Gastrocnemius medialis (tissue), 4 donors: ENCODE measurements at regions not wholly inside any gene's neighbourhood (a gene's known extent, or its start where the extent isn't known, plus 50 kb on each side); places are given as distances from the start of the nearest gene placed in this dataset.

Experiments used
- ATAC-seq, 2 donors: fragments of 150-250 bp; one replicate each; pipeline ENCODE4 v1.9.1; 2016
- DNase-seq, 2 donors: peaks; one replicate each; pipeline ENCODE4 v3.0.0-alpha.2; 2019
- H3K27ac ChIP-seq, 4 donors: fragments of 200-600 bp; sonication (generic); 1 replicate in 1 of 4; 2 replicates in 3 of 4; pipeline ENCODE4 v1.5.1; 2016 to 2018; ENCODE audit warnings: mild to moderate bottlenecking in 2 of 4, moderate library complexity in 1 of 4
- H3K27me3 ChIP-seq, 3 donors: fragments of 200-600 bp; sonication (generic) in 2 of 3; 1 replicate in 1 of 3; 2 replicates in 2 of 3; pipeline versions ENCODE4 v1.5.1 to v1.6.0; 2016 to 2019; ENCODE audit warnings: mild to moderate bottlenecking in 1 of 3, moderate library complexity in 1 of 3
- H3K36me3 ChIP-seq, 2 donors: fragments of 200-600 bp; sonication (generic) in 1 of 2; one replicate each; pipeline ENCODE4 v1.5.1; 2017 to 2018
- H3K4me1 ChIP-seq, 2 donors: fragments of 200-600 bp; sonication (generic) in 1 of 2; one replicate each; pipeline ENCODE4 v1.5.1; 2016 to 2017; ENCODE audit warnings: mild to moderate bottlenecking in 2 of 2
- H3K4me3 ChIP-seq, 4 donors: fragments of 200-600 bp; sonication (generic) in 3 of 4; 1 replicate in 1 of 4; 2 replicates in 3 of 4; pipeline ENCODE4 v1.5.1; 2016 to 2019; ENCODE audit warnings: mild to moderate bottlenecking in 2 of 4
- H3K9me3 ChIP-seq, 3 donors: fragments of 200-600 bp; sonication (generic) in 2 of 3; 1 replicate in 1 of 3; 2 replicates in 2 of 3; pipeline ENCODE4 v1.5.1; 2016 to 2019
- POLR2A ChIP-seq, 2 donors: fragments of 450-650 bp; IDR thresholded peaks; one replicate each; pipeline ENCODE4 v1.6.1; 2017; ENCODE audit warnings: antibody characterized with exemption in 2 of 2, mild to moderate bottlenecking in 2 of 2, moderate library complexity in 2 of 2
- in situ Hi-C, 4 donors: fragments of 200-750 bp; cut with MboI; loops; one replicate each; pipeline versions ENCODE4 v1.15.0 to v1.8.0; 2017; ENCODE audit warnings: low sequenced_read_pairs in 4 of 4
- intact Hi-C: fragments of 100-400 bp; cut with DNase I; formaldehyde crosslinking; loops from one replicate; pipeline ENCODE4 v1.15.1; 2023; ENCODE audit warnings: low total_unique reads
- TF ChIP-seq, protein P1 (sequence below), 5 experiments: fragments of 450-650 bp in 3 of 5; fragments of 200-600 bp in 2 of 5; sonication (generic) in 2 of 5; IDR thresholded peaks in 4 of 5; conservative IDR thresholded peaks in 1 of 5; 1 replicate in 4 of 5; 2 replicates in 1 of 5; pipeline ENCODE4 v1.5.1; 2016 to 2019; ENCODE audit warnings: antibody characterized with exemption in 5 of 5, mild to moderate bottlenecking in 3 of 5, moderate library complexity in 3 of 5

DNA sequence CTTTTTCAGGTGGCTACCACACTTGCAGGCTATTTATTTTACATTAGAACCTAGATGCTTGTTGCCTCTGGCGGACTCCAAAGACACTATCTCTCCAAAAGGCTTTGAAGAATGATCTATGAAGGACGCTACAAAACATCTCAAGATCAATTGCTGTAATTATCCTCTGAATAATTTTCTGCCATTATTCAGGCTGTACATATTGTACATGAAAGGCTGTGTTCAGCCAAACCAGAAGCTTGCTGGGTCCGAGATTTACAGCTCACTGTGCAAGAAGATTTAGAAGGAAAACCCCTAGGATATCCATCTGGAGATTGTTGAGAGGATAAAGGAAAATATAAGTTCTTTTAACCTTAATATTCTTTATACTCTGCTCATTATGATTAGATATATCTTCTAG lies 523.6 kb upstream of the PLXNA2 start:
- no peak for ATAC-seq
- no peak overlapping the region for H3K27ac ChIP-seq
- no peaks in the 10 kb centered on the region for H3K36me3 ChIP-seq
- no peak for TF ChIP-seq POLR2A (IDR thresholded peaks at IDR 0.05)
- TF ChIP-seq, protein P1, sequence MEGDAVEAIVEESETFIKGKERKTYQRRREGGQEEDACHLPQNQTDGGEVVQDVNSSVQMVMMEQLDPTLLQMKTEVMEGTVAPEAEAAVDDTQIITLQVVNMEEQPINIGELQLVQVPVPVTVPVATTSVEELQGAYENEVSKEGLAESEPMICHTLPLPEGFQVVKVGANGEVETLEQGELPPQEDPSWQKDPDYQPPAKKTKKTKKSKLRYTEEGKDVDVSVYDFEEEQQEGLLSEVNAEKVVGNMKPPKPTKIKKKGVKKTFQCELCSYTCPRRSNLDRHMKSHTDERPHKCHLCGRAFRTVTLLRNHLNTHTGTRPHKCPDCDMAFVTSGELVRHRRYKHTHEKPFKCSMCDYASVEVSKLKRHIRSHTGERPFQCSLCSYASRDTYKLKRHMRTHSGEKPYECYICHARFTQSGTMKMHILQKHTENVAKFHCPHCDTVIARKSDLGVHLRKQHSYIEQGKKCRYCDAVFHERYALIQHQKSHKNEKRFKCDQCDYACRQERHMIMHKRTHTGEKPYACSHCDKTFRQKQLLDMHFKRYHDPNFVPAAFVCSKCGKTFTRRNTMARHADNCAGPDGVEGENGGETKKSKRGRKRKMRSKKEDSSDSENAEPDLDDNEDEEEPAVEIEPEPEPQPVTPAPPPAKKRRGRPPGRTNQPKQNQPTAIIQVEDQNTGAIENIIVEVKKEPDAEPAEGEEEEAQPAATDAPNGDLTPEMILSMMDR (IDR thresholded peaks at IDR 0.05 in 4 of 5, conservative IDR thresholded peaks at IDR 0.05 in 1 of 5) = no peak
- DNase-seq = no peak
- intact Hi-C loops = no loop called here
- in situ Hi-C loops = no loop called here
- no peaks in the 10 kb centered on the region for H3K4me1 ChIP-seq
- no peak overlapping the region for H3K4me3 ChIP-seq
- H3K9me3 ChIP-seq = no peaks in the 10 kb centered on the region
- H3K27me3 ChIP-seq = no peaks in the 10 kb centered on the region

DNA sequence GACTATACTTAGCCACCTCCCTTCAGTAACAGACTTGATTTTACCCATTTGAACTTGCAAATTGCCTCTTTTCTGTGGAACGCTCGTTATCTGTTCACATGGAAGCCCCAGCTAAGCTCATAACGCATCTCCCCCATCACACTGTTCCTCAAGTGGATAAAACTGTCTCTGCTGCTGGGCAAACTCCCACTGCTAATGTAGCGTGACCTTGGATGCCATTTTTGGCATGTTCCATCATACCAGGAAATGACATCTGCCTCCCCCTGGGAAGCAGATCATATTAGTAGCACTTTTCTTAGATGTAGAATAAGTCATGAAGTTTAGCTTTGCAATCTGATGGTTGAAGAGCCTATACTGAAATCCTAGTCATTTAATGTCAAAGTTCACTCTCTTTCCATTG lies 528.7 kb upstream of the PLXNA2 start:
- DNase-seq = no peak
- Histone ChIP-seq H3K27me3 (no peaks in the 10 kb centered on the region), H3K36me3 (no peaks in the 10 kb centered on the region), H3K4me3 (no peak overlapping the region), H3K27ac (no peak overlapping the region), H3K9me3 (no peaks in the 10 kb centered on the region), H3K4me1 (no peaks in the 10 kb centered on the region)
- in situ Hi-C loops = no loop called here
- no peak for ATAC-seq
- TF ChIP-seq, protein P1 (IDR thresholded peaks at IDR 0.05 in 4 of 5, conservative IDR thresholded peaks at IDR 0.05 in 1 of 5) = no peak
- TF ChIP-seq POLR2A (IDR thresholded peaks at IDR 0.05) = no peak
- intact Hi-C loops = no loop called here

DNA sequence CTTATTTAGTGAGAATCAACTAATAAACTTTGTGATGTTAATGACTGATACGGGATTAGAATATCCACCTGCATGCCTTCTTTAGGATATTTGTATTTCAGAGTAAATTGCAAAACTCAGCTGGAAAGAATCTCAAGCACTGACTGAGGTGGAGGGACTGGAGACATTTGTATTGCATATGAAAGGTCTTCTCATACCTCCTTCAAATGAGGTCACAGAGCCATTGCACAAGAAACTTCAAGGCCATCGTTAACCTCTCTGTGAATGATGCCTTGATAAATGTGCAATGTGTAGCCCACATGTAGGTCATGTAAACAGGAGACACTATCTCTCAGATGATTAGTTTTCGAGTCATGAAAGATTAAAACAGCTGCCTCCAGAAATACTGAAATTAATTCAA lies 531.7 kb upstream of the PLXNA2 start:
- no peak for DNase-seq
- Histone ChIP-seq H3K4me1 (no peaks in the 10 kb centered on the region), H3K9me3 (no peaks in the 10 kb centered on the region), H3K4me3 (no peak overlapping the region), H3K27ac (no peak overlapping the region), H3K27me3 (no peaks in the 10 kb centered on the region), H3K36me3 (no peaks in the 10 kb centered on the region)
- no peak for TF ChIP-seq POLR2A (IDR thresholded peaks at IDR 0.05)
- no peak for ATAC-seq
- intact Hi-C loops = no loop called here
- in situ Hi-C loops = no loop called here

DNA sequence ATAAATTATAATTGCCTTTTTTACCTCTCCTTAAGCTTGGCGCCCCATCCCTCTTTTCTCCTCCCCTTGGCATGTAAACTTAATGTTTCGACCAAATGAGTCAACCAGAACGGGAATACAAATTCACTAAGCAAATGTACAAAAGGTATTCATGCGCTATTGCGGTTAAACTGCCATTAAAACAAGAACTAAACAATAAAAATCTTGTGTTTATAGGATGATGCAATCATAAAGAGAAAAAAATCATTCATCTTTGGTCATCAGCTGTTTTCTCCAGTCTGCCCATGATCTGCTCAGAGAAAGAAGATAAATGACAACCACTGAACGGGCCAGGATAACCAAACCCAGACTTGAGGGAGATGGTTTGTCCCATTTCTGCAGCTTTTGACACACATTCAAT lies 534.2 kb upstream of the PLXNA2 start:
- in situ Hi-C loops = no loop called here

DNA sequence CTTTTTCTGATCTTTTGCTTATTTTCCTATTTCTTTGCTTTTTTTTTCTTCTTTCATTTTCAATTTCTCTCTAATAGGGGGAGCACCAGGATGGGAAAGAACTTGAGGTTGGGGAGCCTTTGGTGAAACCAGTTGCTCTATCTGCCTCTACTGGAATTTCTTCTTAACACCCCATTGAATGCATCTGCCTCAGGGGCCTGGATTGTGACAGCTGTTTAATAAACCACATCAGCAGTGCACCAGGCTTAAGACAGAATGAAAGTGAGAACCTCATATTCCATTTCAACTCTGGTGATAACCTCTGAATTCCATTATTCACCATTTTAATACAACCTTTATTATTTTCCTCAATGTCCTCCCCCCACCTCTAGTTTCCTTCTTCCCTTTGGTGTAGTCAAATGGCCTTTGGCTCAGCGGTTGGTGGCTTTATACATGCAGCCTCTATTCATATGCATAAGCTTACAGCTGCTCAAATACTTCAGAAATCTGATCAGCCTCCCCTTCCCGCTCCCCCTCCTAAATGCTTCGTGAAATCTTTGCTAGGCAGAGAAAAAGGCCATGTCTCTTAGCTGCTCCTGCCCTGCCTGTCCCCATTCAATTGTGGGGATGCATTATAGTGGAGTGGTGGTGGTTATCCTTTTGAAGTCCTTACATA lies 537.3 kb upstream of the PLXNA2 start:
- no peak overlapping the region for H3K27ac ChIP-seq
- DNase-seq = no peak
- H3K27me3 ChIP-seq = no peaks in the 10 kb centered on the region
- no peaks in the 10 kb centered on the region for H3K9me3 ChIP-seq
- TF ChIP-seq POLR2A (IDR thresholded peaks at IDR 0.05) = no peak
- TF ChIP-seq, protein P1 (IDR thresholded peaks at IDR 0.05 in 4 of 5, conservative IDR thresholded peaks at IDR 0.05 in 1 of 5) = no peak
- no peaks in the 10 kb centered on the region for H3K36me3 ChIP-seq
- ATAC-seq = no peak
- no peaks in the 10 kb centered on the region for H3K4me1 ChIP-seq
- intact Hi-C loops = no loop called here
- no peak overlapping the region for H3K4me3 ChIP-seq
- in situ Hi-C loops = no loop called here

More for the DNA sequence above, 534.2 kb upstream of the PLXNA2 start:
- TF ChIP-seq, protein P1 (IDR thresholded peaks at IDR 0.05 in 4 of 5, conservative IDR thresholded peaks at IDR 0.05 in 1 of 5) = no peak
- TF ChIP-seq POLR2A (IDR thresholded peaks at IDR 0.05) = no peak
- DNase-seq = no peak
- intact Hi-C loops = no loop called here
- no peak overlapping the region for H3K4me3 ChIP-seq
- H3K36me3 ChIP-seq = no peaks in the 10 kb centered on the region
- no peaks in the 10 kb centered on the region for H3K27me3 ChIP-seq
- ATAC-seq = no peak
- H3K4me1 ChIP-seq = no peaks in the 10 kb centered on the region
- H3K9me3 ChIP-seq = no peaks in the 10 kb centered on the region
- H3K27ac ChIP-seq = no peak overlapping the region
